ENCODE measurements at regions not wholly inside any gene's neighbourhood (a gene's known extent, or its start where the extent isn't known, plus 50 kb on each side); places are given as distances from the start of the nearest gene placed in this dataset.

GRCh38 chr13:44303681-44304432 lies 69.8 kb upstream of the SERP2 start:
- ChIA-PET CTCF (no interaction called here), POLR2A (no interaction called here)
- DNase-seq (ENCODE audit: extremely low spot score): no peak
- TF ChIP-seq, protein P1, sequence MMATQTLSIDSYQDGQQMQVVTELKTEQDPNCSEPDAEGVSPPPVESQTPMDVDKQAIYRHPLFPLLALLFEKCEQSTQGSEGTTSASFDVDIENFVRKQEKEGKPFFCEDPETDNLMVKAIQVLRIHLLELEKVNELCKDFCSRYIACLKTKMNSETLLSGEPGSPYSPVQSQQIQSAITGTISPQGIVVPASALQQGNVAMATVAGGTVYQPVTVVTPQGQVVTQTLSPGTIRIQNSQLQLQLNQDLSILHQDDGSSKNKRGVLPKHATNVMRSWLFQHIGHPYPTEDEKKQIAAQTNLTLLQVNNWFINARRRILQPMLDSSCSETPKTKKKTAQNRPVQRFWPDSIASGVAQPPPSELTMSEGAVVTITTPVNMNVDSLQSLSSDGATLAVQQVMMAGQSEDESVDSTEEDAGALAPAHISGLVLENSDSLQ (IDR thresholded peaks at IDR 0.05): no peak
- TF ChIP-seq CTBP1 (IDR thresholded peaks at IDR 0.05; ENCODE audit: borderline replicate concordance) (no peak), ELF4 (IDR thresholded peaks at IDR 0.05) (no peak), FOXK2 (IDR thresholded peaks at IDR 0.05) (no peak), FOXM1 (IDR thresholded peaks at IDR 0.05; ENCODE audit: borderline replicate concordance) (no peak), ZNF384 (IDR thresholded peaks at IDR 0.05) (no peak), FOXA1 (IDR thresholded peaks at IDR 0.05) (no peak), L3MBTL2 (conservative IDR thresholded peaks at IDR 0.05) (no peak)

DNA sequence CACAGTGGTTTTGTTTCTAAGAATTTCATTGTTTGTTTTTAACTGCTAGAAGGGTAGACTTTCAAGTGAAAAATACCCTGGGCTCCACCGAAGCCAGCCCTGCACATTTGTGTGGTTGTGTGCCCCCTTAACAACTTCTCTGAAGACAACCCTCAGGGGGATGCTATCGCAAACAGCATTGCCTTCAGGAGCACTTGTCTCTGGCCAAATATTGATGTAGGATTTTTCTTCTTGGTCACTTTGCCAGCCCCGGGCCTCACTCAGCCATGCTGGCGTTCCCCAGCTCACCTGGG lies 69.2 kb upstream of the SERP2 start:
- TF ChIP-seq CTBP1 (IDR thresholded peaks at IDR 0.05; ENCODE audit: borderline replicate concordance) (no peak), ARNT (IDR thresholded peaks at IDR 0.05) (no peak), FOXA1 (IDR thresholded peaks at IDR 0.05) (no peak), SUZ12 (IDR thresholded peaks at IDR 0.05) (no peak), HDGF (IDR thresholded peaks at IDR 0.05; ENCODE audit: borderline replicate concordance) (no peak), NFRKB (IDR thresholded peaks at IDR 0.05) (no peak), LEF1 (IDR thresholded peaks at IDR 0.05; ENCODE audit: borderline replicate concordance) (no peak), L3MBTL2 (conservative IDR thresholded peaks at IDR 0.05) (no peak), FOXM1 (IDR thresholded peaks at IDR 0.05; ENCODE audit: borderline replicate concordance) (no peak), ELF4 (IDR thresholded peaks at IDR 0.05) (no peak), SP1 (IDR thresholded peaks at IDR 0.05) (no peak), BHLHE40 (IDR thresholded peaks at IDR 0.05; ENCODE audit: borderline replicate concordance) (no peak), ZNF384 (IDR thresholded peaks at IDR 0.05) (no peak), TARDBP (IDR thresholded peaks at IDR 0.05) (no peak), FOXK2 (IDR thresholded peaks at IDR 0.05) (no peak)
- TF ChIP-seq, protein P1 (IDR thresholded peaks at IDR 0.05): no peak
- POLR2A ChIA-PET: no interaction called here
- DNase-seq (ENCODE audit: extremely low spot score): no peak
- CTCF ChIA-PET: no interaction called here

DNA sequence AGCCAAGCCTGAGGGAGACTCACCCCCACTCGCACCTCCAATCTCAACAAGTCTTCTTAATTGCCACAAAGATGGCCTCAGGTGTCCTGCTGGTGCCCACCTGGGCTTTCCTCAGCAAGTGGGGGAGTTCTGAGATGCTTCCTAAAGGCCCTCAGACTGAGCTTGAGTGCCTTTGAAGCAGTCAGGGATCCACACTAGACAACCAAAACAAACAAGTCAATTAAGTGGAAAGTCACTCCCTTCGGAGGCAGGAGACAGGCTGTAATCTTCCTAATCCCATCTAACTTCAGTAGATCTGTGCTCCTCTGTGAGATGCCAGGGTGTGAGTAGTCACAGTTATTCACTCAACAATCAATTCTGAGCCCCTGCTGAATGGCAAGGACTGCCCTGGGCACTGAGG lies 68.3 kb upstream of the SERP2 start:
- no peak for DNase-seq (ENCODE audit: extremely low spot score)
- ChIA-PET CTCF (no interaction called here), POLR2A (no interaction called here)
- no peak for TF ChIP-seq NFRKB (IDR thresholded peaks at IDR 0.05)
- no peak for TF ChIP-seq ELF4 (IDR thresholded peaks at IDR 0.05)
- no peak for TF ChIP-seq FOXA1 (IDR thresholded peaks at IDR 0.05)
- no peak for TF ChIP-seq SUZ12 (IDR thresholded peaks at IDR 0.05)
- no peak for TF ChIP-seq BHLHE40 (IDR thresholded peaks at IDR 0.05; ENCODE audit: borderline replicate concordance)
- no peak for TF ChIP-seq HDGF (IDR thresholded peaks at IDR 0.05; ENCODE audit: borderline replicate concordance)
- TF ChIP-seq CTBP1 (IDR thresholded peaks at IDR 0.05; ENCODE audit: borderline replicate concordance): no peak
- no peak for TF ChIP-seq FOXM1 (IDR thresholded peaks at IDR 0.05; ENCODE audit: borderline replicate concordance)
- no peak for TF ChIP-seq ZNF384 (IDR thresholded peaks at IDR 0.05)
- TF ChIP-seq ARNT (IDR thresholded peaks at IDR 0.05): no peak
- no peak for TF ChIP-seq LEF1 (IDR thresholded peaks at IDR 0.05; ENCODE audit: borderline replicate concordance)
- TF ChIP-seq SP1 (IDR thresholded peaks at IDR 0.05): no peak
- no peak for TF ChIP-seq L3MBTL2 (conservative IDR thresholded peaks at IDR 0.05)
- no peak for TF ChIP-seq FOXK2 (IDR thresholded peaks at IDR 0.05)
- no peak for TF ChIP-seq TARDBP (IDR thresholded peaks at IDR 0.05)
- TF ChIP-seq, protein P1 (IDR thresholded peaks at IDR 0.05): no peak

- TF ChIP-seq ELF4 (IDR thresholded peaks at IDR 0.05) (no peak), SP1 (IDR thresholded peaks at IDR 0.05) (no peak), L3MBTL2 (conservative IDR thresholded peaks at IDR 0.05) (no peak), FOXM1 (IDR thresholded peaks at IDR 0.05; ENCODE audit: borderline replicate concordance) (no peak), TARDBP (IDR thresholded peaks at IDR 0.05) (no peak)
- TF ChIP-seq, protein P1 (IDR thresholded peaks at IDR 0.05): no peak
- CTCF ChIA-PET: no interaction called here
- no peak for DNase-seq (ENCODE audit: extremely low spot score)
- POLR2A ChIA-PET: interaction anchor here (1.4 kb wide), 1 partner anchor 131 kb away, joined by 4 read pairs; no protein-coding TSS in a partner anchor
These were observed 67.7 kb upstream of the SERP2 start for GRCh38 chr13:44305917-44306370.

- DNase-seq (ENCODE audit: extremely low spot score): no peak
- CTCF ChIA-PET: no interaction called here
- TF ChIP-seq FOXA1 (IDR thresholded peaks at IDR 0.05) (no peak), TARDBP (IDR thresholded peaks at IDR 0.05) (no peak)
- POLR2A ChIA-PET: interaction anchor here (1.4 kb wide), 1 partner anchor 130 kb away, joined by 4 read pairs; no protein-coding TSS in a partner anchor
These were observed 67.0 kb upstream of the SERP2 start for GRCh38 chr13:44306371-44307192.
